A549 (cell line): ENCODE measurements at regions not wholly inside any gene's neighbourhood (a gene's known extent, or its start where the extent isn't known, plus 50 kb on each side); places are given as distances from the start of the nearest gene placed in this dataset.

Source experiments
- ATAC-seq, 2 experiments: fragments of 200-7000 bp in 1 of 2; fragments of >200 bp in 1 of 2; cut with Nextera tagmentation in 1 of 2; cut with Tn5 transposase in 1 of 2; 3 replicates each; pipeline versions ENCODE4 v1.8.0 to v1.9.1; 2018 to 2020; ENCODE audit warnings: mild to moderate bottlenecking in 1 of 2, moderate library complexity in 1 of 2
- CTCF ChIA-PET: fragments of 300-600 bp; sonication (Branson Sonifier 250); formaldehyde crosslinking; extraction: SDS; loops from one replicate; lab custom pipeline; 2021; ENCODE audit warnings: antibody characterized with exemption, inconsistent platforms; lab: Yijun Ruan, JAX
- POLR2A ChIA-PET: fragments of 350-600 bp; formaldehyde crosslinking; extraction: SDS; loops from one replicate; lab custom pipeline; 2021; ENCODE audit warnings: antibody characterized with exemption, inconsistent platforms; lab: Yijun Ruan, JAX
- DNase-seq, 2 experiments: peaks; one replicate each; pipeline versions ENCODE4 v3.0.0 to v3.0.0-alpha.2; 2011 to 2016; ENCODE audit warnings: low read depth in 1 of 2, low spot score in 1 of 2
- FAIRE-seq: peaks from 2 replicates; lab custom pipeline; 2011; peaks lifted over from hg19 to GRCh38; lab: Jason Lieb, UNC
- H3K27ac ChIP-seq, 2 experiments: fragments of >200 bp; sonication (Bioruptor Twin); formaldehyde crosslinking; 3 replicates each; pipeline ENCODE4 v1.5.1; 2016 to 2017
- H3K4me1 ChIP-seq: fragments of >200 bp; sonication (Bioruptor Twin); formaldehyde crosslinking; 3 replicates; pipeline ENCODE4 v1.6.1; 2016
- H3K4me2 ChIP-seq: fragments of >200 bp; sonication (Bioruptor Twin); formaldehyde crosslinking; 3 replicates; pipeline ENCODE4 v1.6.1; 2016
- H3K4me3 ChIP-seq: fragments of >200 bp; sonication (Bioruptor Twin); formaldehyde crosslinking; 3 replicates; pipeline ENCODE4 v1.5.1; 2016
- H3K9me3 ChIP-seq: fragments of >200 bp; sonication (Bioruptor Twin); formaldehyde crosslinking; 3 replicates; pipeline ENCODE4 v1.6.1; 2016
- BHLHE40 ChIP-seq: IDR thresholded peaks from 2 replicates; pipeline ENCODE4 v1.6.1; 2012; ENCODE audit warnings: low read depth, low read length, inconsistent platforms
- CEBPB ChIP-seq, 2 experiments: fragments of >200 bp in 1 of 2; sonication (Bioruptor Twin) in 1 of 2; formaldehyde crosslinking in 1 of 2; IDR thresholded peaks; 2 replicates each; pipeline ENCODE4 v1.6.1; 2012 to 2016
- CHD2 ChIP-seq: fragments of 150-350 bp; IDR thresholded peaks from 2 replicates; pipeline ENCODE4 v1.6.1; 2014; ENCODE audit warnings: low read length; ENCODE audit not compliant: partially characterized antibody
- EP300 ChIP-seq, 2 experiments: fragments of >200 bp; sonication (Bioruptor Twin); formaldehyde crosslinking; IDR thresholded peaks; 2 replicates in 1 of 2; 3 replicates in 1 of 2; pipeline ENCODE4 v1.6.1; 2016 to 2017
- FOSL2 ChIP-seq, 2 experiments: fragments of 450-650 bp in 1 of 2; fragments of >200 bp in 1 of 2; sonication (Bioruptor Twin) in 1 of 2; formaldehyde crosslinking; IDR thresholded peaks; 2 replicates each; pipeline versions ENCODE4 v1.5.0 to v1.6.1; 2016 to 2020; ENCODE audit warnings: mild to moderate bottlenecking in 1 of 2, moderate library complexity in 1 of 2
- GATA3 ChIP-seq: IDR thresholded peaks from 2 replicates; pipeline ENCODE4 v1.6.1; 2012; ENCODE audit warnings: borderline replicate concordance
- HDAC2 ChIP-seq: fragments of 200-600 bp; sonication (generic); IDR thresholded peaks from 2 replicates; pipeline ENCODE4 v1.6.1; 2016
- HMGXB4 ChIP-seq: fragments of 250-450 bp; sonication (Bioruptor Pico); IDR thresholded peaks from 2 replicates; pipeline ENCODE4 v1.5.0; 2021; ENCODE audit warnings: mild to moderate bottlenecking, moderate library complexity, borderline replicate concordance
- HOXB13 ChIP-seq: fragments of 250-450 bp; sonication (Bioruptor Pico); IDR thresholded peaks from 2 replicates; pipeline ENCODE4 v1.5.0; 2020; ENCODE audit warnings: low read depth, mild to moderate bottlenecking, moderate library complexity
- KDM5A ChIP-seq: fragments of 200-600 bp; sonication (generic); IDR thresholded peaks from 2 replicates; pipeline ENCODE4 v1.6.1; 2016; ENCODE audit warnings: antibody characterized with exemption, mild to moderate bottlenecking
- NFE2L2 ChIP-seq: fragments of 150-350 bp; conservative IDR thresholded peaks from 2 replicates; pipeline ENCODE4 v1.6.1; 2014; ENCODE audit warnings: low read length
- NPAS2 ChIP-seq: fragments of 250-450 bp; sonication (Bioruptor Pico); IDR thresholded peaks from 2 replicates; pipeline ENCODE4 v1.8.0; 2022; ENCODE audit warnings: mild to moderate bottlenecking, moderate library complexity, borderline replicate concordance
- NR3C1 ChIP-seq: fragments of >200 bp; sonication (Bioruptor Twin); formaldehyde crosslinking; IDR thresholded peaks from 3 replicates; pipeline ENCODE4 v1.6.1; 2017
- PHF8 ChIP-seq: fragments of 200-600 bp; sonication (generic); IDR thresholded peaks from 2 replicates; pipeline ENCODE4 v1.6.1; 2016; ENCODE audit warnings: low read depth, mild to moderate bottlenecking, antibody characterized with exemption, moderate library complexity, borderline replicate concordance
- RARB ChIP-seq: fragments of 250-450 bp; sonication (Bioruptor Pico); IDR thresholded peaks from 2 replicates; pipeline ENCODE4 v1.8.0; 2021; ENCODE audit warnings: mild to moderate bottlenecking, moderate library complexity
- SMC3 ChIP-seq: fragments of >200 bp; sonication (Bioruptor Twin); formaldehyde crosslinking; IDR thresholded peaks from 3 replicates; pipeline ENCODE4 v1.6.1; 2018; ENCODE audit warnings: inconsistent platforms
- TFCP2L1 ChIP-seq: fragments of 250-450 bp; sonication (Bioruptor Pico); IDR thresholded peaks from 2 replicates; pipeline ENCODE4 v1.5.0; 2021; ENCODE audit warnings: mild to moderate bottlenecking
- ZNF302 ChIP-seq: fragments of 250-450 bp; sonication (Bioruptor Pico); IDR thresholded peaks from 2 replicates; pipeline ENCODE4 v1.9.0; 2021; ENCODE audit warnings: inconsistent platforms, mild to moderate bottlenecking, moderate library complexity
- WGBS: methylation state at CpG from one replicate; pipeline ENCODE4 v1.1.6; 2017; ENCODE audit errors: missing lambda C conversion rate; 5-methylcytosine and 5-hydroxymethylcytosine counted together
- TF ChIP-seq, protein P1 (sequence below): fragments of >200 bp; sonication (Bioruptor Twin); formaldehyde crosslinking; IDR thresholded peaks from 3 replicates; pipeline ENCODE4 v1.5.1; 2016
- TF ChIP-seq, protein P2 (sequence below): fragments of 150-350 bp; IDR thresholded peaks from 2 replicates; pipeline ENCODE4 v1.6.1; 2014; ENCODE audit warnings: low read depth, mild to moderate bottlenecking, low read length
- TF ChIP-seq, protein P3 (sequence below): IDR thresholded peaks from 2 replicates; pipeline ENCODE4 v1.6.1; 2012

- Histone ChIP-seq H3K4me3 (no peak overlapping the region), H3K4me2 (no peak overlapping the region)
- WGBS: 89% methylated on average over 1 of the region's 1 CpG
- CTCF ChIA-PET: no interaction called here
- no peak for TF ChIP-seq CHD2
- TF ChIP-seq, protein P1, sequence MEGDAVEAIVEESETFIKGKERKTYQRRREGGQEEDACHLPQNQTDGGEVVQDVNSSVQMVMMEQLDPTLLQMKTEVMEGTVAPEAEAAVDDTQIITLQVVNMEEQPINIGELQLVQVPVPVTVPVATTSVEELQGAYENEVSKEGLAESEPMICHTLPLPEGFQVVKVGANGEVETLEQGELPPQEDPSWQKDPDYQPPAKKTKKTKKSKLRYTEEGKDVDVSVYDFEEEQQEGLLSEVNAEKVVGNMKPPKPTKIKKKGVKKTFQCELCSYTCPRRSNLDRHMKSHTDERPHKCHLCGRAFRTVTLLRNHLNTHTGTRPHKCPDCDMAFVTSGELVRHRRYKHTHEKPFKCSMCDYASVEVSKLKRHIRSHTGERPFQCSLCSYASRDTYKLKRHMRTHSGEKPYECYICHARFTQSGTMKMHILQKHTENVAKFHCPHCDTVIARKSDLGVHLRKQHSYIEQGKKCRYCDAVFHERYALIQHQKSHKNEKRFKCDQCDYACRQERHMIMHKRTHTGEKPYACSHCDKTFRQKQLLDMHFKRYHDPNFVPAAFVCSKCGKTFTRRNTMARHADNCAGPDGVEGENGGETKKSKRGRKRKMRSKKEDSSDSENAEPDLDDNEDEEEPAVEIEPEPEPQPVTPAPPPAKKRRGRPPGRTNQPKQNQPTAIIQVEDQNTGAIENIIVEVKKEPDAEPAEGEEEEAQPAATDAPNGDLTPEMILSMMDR: no peak
- no peak for TF ChIP-seq BHLHE40
- TF ChIP-seq, all 56 proteins: peak for 0
- DNase-seq: no peak
- no peaks in the 10 kb centered on the region for H3K9me3 ChIP-seq
- H3K27ac ChIP-seq: no peak overlapping the region
- no peaks in the 10 kb centered on the region for H3K4me1 ChIP-seq
- FAIRE-seq: no peak
- no peak for ATAC-seq
- POLR2A ChIA-PET: no interaction called here
Observed at GRCh38 chr2:107278672-107279071, 392.7 kb upstream of the ST6GAL2 start.

DNA sequence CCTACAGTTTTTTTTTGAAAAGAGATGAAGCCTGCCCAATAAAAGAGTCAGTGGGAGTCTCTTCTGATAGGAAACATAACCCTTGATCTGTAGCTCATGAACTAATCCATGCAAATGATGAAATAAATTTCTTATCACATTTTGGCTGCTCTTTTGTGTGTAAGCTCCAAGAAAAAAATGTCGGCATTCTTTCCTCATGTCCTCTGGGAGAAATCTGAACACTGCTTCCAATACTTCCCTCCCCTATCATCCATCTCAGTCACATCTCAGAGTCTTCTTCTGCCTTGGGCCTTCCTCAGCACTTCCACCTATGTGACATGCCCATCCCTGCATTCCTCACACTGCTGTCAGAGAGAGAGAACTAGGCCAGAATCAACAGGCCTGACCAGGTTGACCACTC is 395.7 kb upstream of the ST6GAL2 start:
- FAIRE-seq (no peak), ATAC-seq (no peak), DNase-seq (no peak)
- WGBS: 69% methylated on average over 1 of the region's 1 CpG
- Histone ChIP-seq H3K4me3 (no peak overlapping the region), H3K4me1 (no peaks in the 10 kb centered on the region), H3K9me3 (no peaks in the 10 kb centered on the region), H3K4me2 (no peak overlapping the region), H3K27ac (no peak overlapping the region)
- ChIA-PET CTCF (no interaction called here), POLR2A (no interaction called here)
- TF ChIP-seq NPAS2 (CRISPR knock-in tag) (no peak), KDM5A (no peak), EP300 (IDR thresholded peaks at IDR 0.05) (no peak), NFE2L2 (no peak), CEBPB (IDR thresholded peaks at IDR 0.05) (no peak), TFCP2L1 (no peak), HDAC2 (no peak), FOSL2 (IDR thresholded peaks at IDR 0.05) (no peak), FOSL2 (CRISPR knock-in tag; IDR thresholded peaks at IDR 0.05) (no peak), GATA3 (no peak), HMGXB4 (no peak), ZNF302 (CRISPR knock-in tag) (no peak), SMC3 (no peak), RARB (CRISPR knock-in tag) (no peak), HOXB13 (CRISPR knock-in tag) (no peak), NR3C1 (no peak), PHF8 (no peak)
- TF ChIP-seq, protein P2, sequence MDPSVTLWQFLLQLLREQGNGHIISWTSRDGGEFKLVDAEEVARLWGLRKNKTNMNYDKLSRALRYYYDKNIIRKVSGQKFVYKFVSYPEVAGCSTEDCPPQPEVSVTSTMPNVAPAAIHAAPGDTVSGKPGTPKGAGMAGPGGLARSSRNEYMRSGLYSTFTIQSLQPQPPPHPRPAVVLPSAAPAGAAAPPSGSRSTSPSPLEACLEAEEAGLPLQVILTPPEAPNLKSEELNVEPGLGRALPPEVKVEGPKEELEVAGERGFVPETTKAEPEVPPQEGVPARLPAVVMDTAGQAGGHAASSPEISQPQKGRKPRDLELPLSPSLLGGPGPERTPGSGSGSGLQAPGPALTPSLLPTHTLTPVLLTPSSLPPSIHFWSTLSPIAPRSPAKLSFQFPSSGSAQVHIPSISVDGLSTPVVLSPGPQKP: no peak
- TF ChIP-seq, protein P3, sequence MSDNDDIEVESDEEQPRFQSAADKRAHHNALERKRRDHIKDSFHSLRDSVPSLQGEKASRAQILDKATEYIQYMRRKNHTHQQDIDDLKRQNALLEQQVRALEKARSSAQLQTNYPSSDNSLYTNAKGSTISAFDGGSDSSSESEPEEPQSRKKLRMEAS: no peak
- TF ChIP-seq, protein P1: no peak
